GM12872 (cell line): ENCODE measurements at regions not wholly inside any gene's neighbourhood (a gene's known extent, or its start where the extent isn't known, plus 50 kb on each side); places are given as distances from the start of the nearest gene placed in this dataset.

Source experiments
- CTCF ChIP-seq: IDR thresholded peaks from 3 replicates; pipeline ENCODE4 v1.5.1; 2011; ENCODE audit warnings: low read depth, mild to moderate bottlenecking, low read length, moderate library complexity; ENCODE audit not compliant: insufficient read depth

DNA sequence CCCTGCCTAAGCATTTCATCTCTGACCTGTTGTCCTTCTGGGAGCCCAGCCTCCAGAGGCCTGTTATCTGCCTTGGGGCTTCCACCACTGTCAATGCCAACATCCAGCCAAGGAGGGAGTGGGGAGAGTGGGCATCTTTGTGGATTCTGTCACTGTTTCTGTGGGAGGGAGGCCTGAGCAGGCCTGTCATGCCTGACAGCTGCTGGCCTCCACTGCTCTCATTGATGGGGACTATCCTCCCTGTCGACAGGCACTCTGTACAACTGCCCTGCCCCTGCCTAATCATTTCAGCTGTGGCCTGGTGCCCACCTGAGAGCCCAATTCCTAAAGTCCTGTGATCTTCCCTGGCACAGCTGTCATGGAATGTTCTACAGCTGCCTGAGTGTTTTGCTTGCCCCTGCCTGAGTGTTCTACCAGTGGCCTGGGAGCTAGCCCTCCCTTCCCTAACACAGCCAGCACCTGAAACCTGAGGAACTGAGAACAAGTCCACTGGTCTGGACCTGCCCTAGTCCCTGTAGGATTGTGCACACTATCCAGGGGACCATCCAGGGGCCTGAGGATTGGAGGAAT is 145.3 kb downstream of the FAM83B start:
- TF ChIP-seq CTCF: no peak

DNA sequence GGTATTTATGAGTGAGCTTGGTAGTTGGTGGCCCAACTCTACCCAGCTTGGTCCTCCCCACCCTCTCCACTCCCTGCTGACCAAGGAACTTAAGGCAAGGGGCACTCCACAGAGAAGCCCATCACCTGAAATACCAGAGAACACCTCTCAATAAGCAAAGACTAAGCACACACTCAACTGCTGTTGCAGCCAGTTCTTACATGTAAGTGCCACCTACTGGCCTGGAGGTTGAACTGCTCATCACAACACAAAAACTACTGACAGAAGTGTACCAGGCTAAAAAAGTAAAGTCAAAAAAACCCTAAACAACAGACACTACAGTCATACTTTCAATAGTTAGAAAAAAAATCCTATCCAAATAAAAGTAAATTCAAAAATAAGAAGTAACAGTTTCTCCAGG is 146.2 kb downstream of the FAM83B start:
- TF ChIP-seq CTCF: peak; percentile 73

- TF ChIP-seq CTCF: no peak
Measured at GRCh38 chr6:54993294-54993693, 146.7 kb downstream of the FAM83B start.

- TF ChIP-seq CTCF: no peak
Measured at GRCh38 chr6:54993948-54994347, 147.4 kb downstream of the FAM83B start.

GRCh38 chr6:54998576-54998975 is 152.0 kb downstream of the FAM83B start:
- TF ChIP-seq CTCF: no peak

DNA sequence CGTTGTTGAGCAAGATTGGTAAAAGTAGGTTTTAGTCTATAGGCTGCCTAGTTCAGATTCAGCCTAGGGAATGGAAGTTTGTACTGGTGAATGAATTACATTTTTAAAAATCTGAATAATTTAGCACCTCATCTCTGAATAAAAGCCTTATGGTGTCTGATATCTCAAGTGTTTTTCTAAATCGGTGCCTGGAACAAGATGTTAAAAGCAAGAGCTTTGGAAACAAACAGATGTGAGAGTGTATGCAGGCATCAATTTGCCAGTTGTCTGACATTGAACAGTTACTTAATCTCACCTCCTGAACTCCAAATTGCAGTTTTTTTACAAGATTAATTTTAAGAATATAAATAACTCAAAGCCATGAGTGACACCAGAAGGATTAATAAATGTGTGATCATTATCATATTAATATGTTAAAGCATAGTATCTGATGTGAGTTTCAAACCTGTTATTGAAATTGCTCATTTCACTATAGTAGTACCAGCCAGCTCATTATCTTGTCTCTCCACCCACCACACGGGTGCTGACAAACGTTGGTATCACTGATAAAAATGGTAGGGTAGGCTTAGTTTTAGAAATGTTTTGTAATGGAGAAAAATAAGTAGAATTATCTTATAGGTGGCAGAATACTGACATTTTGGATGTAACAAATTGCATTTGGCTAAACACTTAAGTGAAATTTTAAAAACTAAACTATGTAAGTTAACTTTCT is 157.3 kb downstream of the FAM83B start:
- no peak for TF ChIP-seq CTCF

- no peak for TF ChIP-seq CTCF
Measured at GRCh38 chr6:55009131-55009530, 162.6 kb downstream of the FAM83B start.

DNA sequence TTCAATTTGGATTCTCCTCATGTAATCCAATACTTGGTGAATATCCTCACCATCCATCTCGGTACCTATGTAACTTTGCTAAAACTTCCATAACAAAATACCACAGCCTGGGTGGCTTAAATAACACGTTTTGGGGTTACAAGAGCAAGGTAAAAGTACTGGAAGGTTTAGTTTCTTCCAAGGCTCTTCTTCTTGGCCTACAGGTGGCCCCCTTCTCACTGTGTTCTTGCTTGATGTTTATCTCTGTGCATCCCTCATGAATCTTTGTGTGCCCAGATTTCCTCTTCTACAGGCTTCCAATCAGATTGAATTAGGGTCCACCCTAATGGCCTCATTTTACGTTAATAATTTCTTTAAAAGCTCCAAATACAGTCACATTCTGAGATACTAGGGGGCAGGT is 163.3 kb upstream of the HCRTR2 start:
- TF ChIP-seq CTCF: 0 out of 3 replicates have a peak, but pooled peaks have one; percentile 3
